Hepatocyte (in vitro differentiated cells): ENCODE measurements at regions not wholly inside any gene's neighbourhood (a gene's known extent, or its start where the extent isn't known, plus 50 kb on each side); places are given as distances from the start of the nearest gene placed in this dataset.

Experiments
- DNase-seq: peaks from one replicate; pipeline ENCODE4 v3.0.0-alpha.2; 2016; ENCODE audit warnings: low spot score
- H2AFZ ChIP-seq: fragments of 200-600 bp; sonication (generic); 2 replicates; pipeline ENCODE4 v1.6.0; 2016; ENCODE audit warnings: antibody characterized with exemption, mild to moderate bottlenecking
- H3K27ac ChIP-seq: fragments of 200-600 bp; sonication (generic); 2 replicates; pipeline ENCODE4 v1.5.1; 2016; ENCODE audit warnings: mild to moderate bottlenecking
- H3K27me3 ChIP-seq: fragments of 200-600 bp; sonication (generic); 2 replicates; pipeline ENCODE4 v1.6.1; 2016
- H3K36me3 ChIP-seq: fragments of 200-600 bp; sonication (generic); replicated peaks from 2 replicates; pipeline ENCODE4 v1.5.1; 2016; ENCODE audit warnings: low read depth; ENCODE audit not compliant: insufficient read depth
- H3K4me1 ChIP-seq: fragments of 200-600 bp; sonication (generic); 2 replicates; pipeline ENCODE4 v1.5.1; 2016; ENCODE audit warnings: mild to moderate bottlenecking, moderate library complexity; ENCODE audit not compliant: insufficient read depth
- H3K4me2 ChIP-seq: fragments of 200-600 bp; sonication (generic); 2 replicates; pipeline ENCODE4 v1.6.0; 2016
- H3K4me3 ChIP-seq: fragments of 200-600 bp; sonication (generic); 2 replicates; pipeline ENCODE4 v1.5.1; 2016; ENCODE audit warnings: mild to moderate bottlenecking
- H3K79me2 ChIP-seq: fragments of 200-600 bp; sonication (generic); 2 replicates; pipeline ENCODE4 v1.6.0; 2017; ENCODE audit warnings: mild to moderate bottlenecking
- H3K9me2 ChIP-seq: fragments of 200-600 bp; sonication (generic); replicated peaks from 2 replicates; pipeline ENCODE4 v1.6.0; 2017; ENCODE audit warnings: mild to moderate bottlenecking; ENCODE audit not compliant: insufficient read depth
- H3K9me3 ChIP-seq: fragments of 200-600 bp; sonication (generic); 2 replicates; pipeline ENCODE4 v1.5.1; 2016; ENCODE audit warnings: low read depth, mild to moderate bottlenecking
- H4K20me1 ChIP-seq: fragments of 200-600 bp; sonication (generic); 2 replicates; pipeline ENCODE4 v1.6.0; 2016; ENCODE audit warnings: mild to moderate bottlenecking; ENCODE audit not compliant: insufficient read depth, poor library complexity, severe bottlenecking
- EZH2 ChIP-seq: fragments of 200-600 bp; sonication (generic); IDR thresholded peaks from 2 replicates; pipeline ENCODE4 v1.6.1; 2016; ENCODE audit warnings: antibody characterized with exemption, mild to moderate bottlenecking, borderline replicate concordance
- EZH2phosphoT487 ChIP-seq: fragments of 200-600 bp; sonication (generic); IDR thresholded peaks from one replicate; pipeline ENCODE4 v1.6.1; 2018; ENCODE audit warnings: antibody characterized with exemption, mild to moderate bottlenecking, low read depth, moderate library complexity; ENCODE audit not compliant: unreplicated experiment, severe bottlenecking
- WGBS: methylation state at CpG from one replicate; pipeline ENCODE4 v1.1.6; 2016; ENCODE audit warnings: low lambda C conversion rate; ENCODE audit errors: missing lambda C conversion rate; 5-methylcytosine and 5-hydroxymethylcytosine counted together
- TF ChIP-seq, protein P1 (sequence below): fragments of 200-600 bp; sonication (generic); IDR thresholded peaks from 2 replicates; pipeline ENCODE4 v1.5.1; 2016; ENCODE audit warnings: antibody characterized with exemption, mild to moderate bottlenecking; ENCODE audit not compliant: poor library complexity

DNA sequence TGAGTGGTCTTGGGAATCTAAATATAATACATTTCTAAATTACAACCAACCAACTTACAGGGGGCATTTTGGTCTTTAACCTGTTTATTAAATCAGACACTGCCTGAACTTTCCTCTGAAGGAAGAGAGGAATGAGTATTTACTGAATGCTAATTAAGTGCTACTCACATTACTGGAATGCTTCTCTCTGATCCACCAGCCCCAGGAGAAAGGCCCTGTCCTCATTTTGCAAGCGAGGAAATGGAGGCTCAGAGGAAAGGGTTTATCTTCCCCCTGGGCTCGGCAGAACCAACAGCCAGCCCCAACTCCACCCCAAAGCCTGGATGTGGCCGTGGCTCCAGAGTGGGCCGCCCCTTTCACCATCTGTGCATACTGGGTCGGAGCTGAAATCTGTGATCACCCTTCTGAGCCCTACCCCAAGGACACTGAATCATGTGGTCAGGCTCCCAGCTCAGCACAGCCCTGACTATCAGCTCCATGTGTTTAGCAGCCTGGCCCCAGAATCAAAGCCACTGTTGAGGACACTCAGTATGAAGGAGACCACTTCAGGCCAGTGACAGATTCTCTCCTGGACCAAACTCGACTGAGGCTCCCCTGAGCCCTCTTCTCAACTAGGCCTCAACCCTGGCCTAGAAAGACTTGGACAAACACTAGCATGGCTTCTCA is 56.7 kb upstream of the ENPP6 start:
- H3K9me3 ChIP-seq = no peaks in the 10 kb centered on the region
- no peak overlapping the region for H2AFZ ChIP-seq
- DNase-seq = no peak
- no peaks in the 10 kb centered on the region for H4K20me1 ChIP-seq
- no peak overlapping the region for H3K27ac ChIP-seq
- 79% methylated on average over 6 of the region's 6 CpGs for WGBS
- H3K27me3 ChIP-seq = no peaks in the 10 kb centered on the region
- TF ChIP-seq EZH2phosphoT487 (no peak), EZH2 (no peak)
- TF ChIP-seq, protein P1, sequence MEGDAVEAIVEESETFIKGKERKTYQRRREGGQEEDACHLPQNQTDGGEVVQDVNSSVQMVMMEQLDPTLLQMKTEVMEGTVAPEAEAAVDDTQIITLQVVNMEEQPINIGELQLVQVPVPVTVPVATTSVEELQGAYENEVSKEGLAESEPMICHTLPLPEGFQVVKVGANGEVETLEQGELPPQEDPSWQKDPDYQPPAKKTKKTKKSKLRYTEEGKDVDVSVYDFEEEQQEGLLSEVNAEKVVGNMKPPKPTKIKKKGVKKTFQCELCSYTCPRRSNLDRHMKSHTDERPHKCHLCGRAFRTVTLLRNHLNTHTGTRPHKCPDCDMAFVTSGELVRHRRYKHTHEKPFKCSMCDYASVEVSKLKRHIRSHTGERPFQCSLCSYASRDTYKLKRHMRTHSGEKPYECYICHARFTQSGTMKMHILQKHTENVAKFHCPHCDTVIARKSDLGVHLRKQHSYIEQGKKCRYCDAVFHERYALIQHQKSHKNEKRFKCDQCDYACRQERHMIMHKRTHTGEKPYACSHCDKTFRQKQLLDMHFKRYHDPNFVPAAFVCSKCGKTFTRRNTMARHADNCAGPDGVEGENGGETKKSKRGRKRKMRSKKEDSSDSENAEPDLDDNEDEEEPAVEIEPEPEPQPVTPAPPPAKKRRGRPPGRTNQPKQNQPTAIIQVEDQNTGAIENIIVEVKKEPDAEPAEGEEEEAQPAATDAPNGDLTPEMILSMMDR = no peak
- no peak overlapping the region for H3K4me3 ChIP-seq
- H3K4me2 ChIP-seq = no peak overlapping the region
- H3K4me1 ChIP-seq = no peaks in the 10 kb centered on the region
- no peaks in the 10 kb centered on the region for H3K36me3 ChIP-seq
- H3K9me2 ChIP-seq = no peaks in the 10 kb centered on the region
- no peaks in the 10 kb centered on the region for H3K79me2 ChIP-seq

DNA sequence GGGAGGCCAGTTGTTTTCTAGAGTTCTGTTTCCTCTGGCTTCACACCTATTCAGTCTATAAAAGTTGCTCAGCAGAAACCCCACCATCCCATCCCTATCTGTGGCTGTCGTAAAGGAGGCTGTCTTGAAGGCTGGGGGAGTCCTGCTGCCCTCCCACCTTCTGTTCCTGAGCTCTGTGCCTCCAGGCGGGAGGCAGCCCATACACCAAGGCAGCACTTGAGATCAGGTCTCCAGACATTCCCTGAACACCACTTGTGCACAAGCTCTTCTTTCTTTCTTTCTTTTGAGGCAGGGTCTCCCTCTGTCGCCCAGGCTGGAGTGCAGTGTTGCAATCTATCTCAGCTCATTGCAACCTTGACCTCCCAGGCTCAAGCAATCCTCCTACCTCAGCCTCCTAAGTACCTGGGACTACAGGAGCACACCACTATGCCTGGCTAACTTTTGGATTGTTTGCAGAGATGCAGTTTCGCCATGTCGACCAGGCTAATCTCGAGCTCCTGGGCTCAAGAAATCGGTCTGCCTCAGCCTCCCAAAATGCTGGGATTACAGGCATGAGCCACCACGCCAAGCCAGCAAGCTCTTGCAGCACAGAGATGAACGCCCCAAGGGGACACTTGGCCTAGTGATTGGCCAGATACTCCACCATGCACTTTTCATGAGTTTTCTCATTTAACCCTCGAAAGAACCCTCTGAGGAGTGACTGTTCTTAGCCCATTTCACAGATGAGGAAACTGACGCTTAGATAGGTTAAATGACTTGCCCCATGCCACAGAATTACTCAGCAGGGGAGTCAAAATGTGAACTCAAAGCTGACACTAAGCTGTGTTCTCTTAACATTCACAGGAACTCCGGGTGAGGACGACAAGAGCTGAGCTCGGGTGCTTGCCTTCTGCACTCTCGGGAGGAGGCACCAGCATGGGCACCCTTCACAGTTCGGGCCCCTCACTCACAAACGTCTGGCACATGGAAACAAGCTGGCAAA is 55.8 kb upstream of the ENPP6 start:
- H3K4me2 ChIP-seq = no peak overlapping the region
- no peak overlapping the region for H2AFZ ChIP-seq
- no peaks in the 10 kb centered on the region for H3K79me2 ChIP-seq
- DNase-seq = no peak
- H3K27me3 ChIP-seq = no peaks in the 10 kb centered on the region
- TF ChIP-seq EZH2phosphoT487 (no peak), EZH2 (no peak)
- TF ChIP-seq, protein P1 = no peak
- WGBS = 89% methylated on average over 17 of the region's 17 CpGs
- H3K27ac ChIP-seq = no peak overlapping the region
- H3K9me2 ChIP-seq = no peaks in the 10 kb centered on the region
- no peaks in the 10 kb centered on the region for H4K20me1 ChIP-seq
- H3K36me3 ChIP-seq = no peaks in the 10 kb centered on the region
- no peaks in the 10 kb centered on the region for H3K9me3 ChIP-seq
- no peak overlapping the region for H3K4me3 ChIP-seq
- no peaks in the 10 kb centered on the region for H3K4me1 ChIP-seq

DNA sequence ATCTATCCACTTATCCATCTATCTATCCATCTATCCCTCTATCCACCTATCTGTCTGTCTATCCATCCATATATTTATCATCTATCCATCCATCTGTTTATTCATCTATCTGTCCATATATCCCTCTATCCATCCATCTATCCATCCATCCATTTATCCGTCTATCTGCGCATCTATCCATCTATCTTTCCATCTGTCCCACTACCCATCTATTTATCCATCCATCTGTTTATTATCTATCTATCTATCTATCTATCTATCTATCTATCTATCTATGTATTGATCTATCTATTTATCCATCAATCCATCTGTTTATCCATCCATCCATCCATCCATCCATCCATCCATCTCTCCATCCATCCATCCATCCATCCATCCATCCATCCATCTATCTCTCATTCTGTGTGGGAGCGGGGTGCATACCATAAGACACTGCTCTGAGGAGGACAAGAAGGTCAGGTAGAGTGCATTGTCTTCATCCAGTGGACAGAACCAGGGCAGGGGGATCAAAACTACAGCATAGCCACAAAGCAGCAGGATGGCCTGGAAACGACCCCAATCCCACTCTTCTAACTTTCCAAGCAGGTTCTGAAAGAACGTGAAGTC is 53.2 kb upstream of the ENPP6 start:
- no peaks in the 10 kb centered on the region for H4K20me1 ChIP-seq
- 98% methylated on average over 5 of the region's 5 CpGs for WGBS
- no peaks in the 10 kb centered on the region for H3K36me3 ChIP-seq
- H3K9me3 ChIP-seq = no peaks in the 10 kb centered on the region
- H3K4me2 ChIP-seq = no peak overlapping the region
- no peak overlapping the region for H3K27ac ChIP-seq
- no peak for DNase-seq
- H3K27me3 ChIP-seq = no peaks in the 10 kb centered on the region
- H3K9me2 ChIP-seq = no peaks in the 10 kb centered on the region
- no peak overlapping the region for H2AFZ ChIP-seq
- H3K4me3 ChIP-seq = no peak overlapping the region
- H3K4me1 ChIP-seq = no peaks in the 10 kb centered on the region
- TF ChIP-seq, protein P1 = no peak
- TF ChIP-seq EZH2 (no peak), EZH2phosphoT487 (no peak)
- H3K79me2 ChIP-seq = no peaks in the 10 kb centered on the region
